CD14-positive monocyte (primary cell): ENCODE measurements at regions not wholly inside any gene's neighbourhood (a gene's known extent, or its start where the extent isn't known, plus 50 kb on each side); places are given as distances from the start of the nearest gene placed in this dataset.

Source experiments
- DNase-seq, 3 donors: peaks; one replicate each; pipeline ENCODE4 v3.0.0-alpha.2; 2011 to 2022
- H2AFZ ChIP-seq: 2 replicates; pipeline ENCODE4 v1.6.0; 2012; ENCODE audit warnings: mild to moderate bottlenecking, low read depth, low read length, inconsistent platforms; ENCODE audit not compliant: insufficient read depth, poor library complexity, severe bottlenecking
- H3K27ac ChIP-seq, 2 donors: 1 replicate in 1 of 2; 2 replicates in 1 of 2; pipeline ENCODE4 v1.5.1; 2012 to 2013; ENCODE audit warnings: low read length in 2 of 2, control low read depth in 1 of 2, inconsistent platforms in 1 of 2, low read depth in 1 of 2, mild to moderate bottlenecking in 1 of 2
- H3K27me3 ChIP-seq, 2 donors: one replicate each; pipeline versions ENCODE4 v1.6.0 to v1.6.1; 2011 to 2013; ENCODE audit warnings: low read length in 2 of 2; ENCODE audit not compliant: control insufficient read depth in 2 of 2, insufficient read depth in 2 of 2
- H3K36me3 ChIP-seq, 2 donors: replicated peaks in 1 of 2; 1 replicate in 1 of 2; 2 replicates in 1 of 2; pipeline versions ENCODE4 v1.5.1 to v1.6.1; 2012 to 2013; ENCODE audit warnings: low read length in 2 of 2, control low read depth in 1 of 2, inconsistent platforms in 1 of 2, mild to moderate bottlenecking in 1 of 2; ENCODE audit not compliant: insufficient read depth in 2 of 2, control insufficient read depth in 1 of 2
- H3K4me1 ChIP-seq, 2 donors: 1 replicate in 1 of 2; 2 replicates in 1 of 2; pipeline versions ENCODE4 v1.5.1 to v1.6.1; 2012 to 2013; ENCODE audit warnings: low read length in 2 of 2, control low read depth in 1 of 2, inconsistent platforms in 1 of 2, mild to moderate bottlenecking in 1 of 2, moderate library complexity in 1 of 2; ENCODE audit not compliant: insufficient read depth in 2 of 2, control insufficient read depth in 1 of 2
- H3K4me2 ChIP-seq: replicated peaks from 2 replicates; pipeline ENCODE3; 2012; ENCODE audit warnings: low read length, moderate library complexity, mild to moderate bottlenecking; ENCODE audit not compliant: poor library complexity, severe bottlenecking; ENCODE audit errors: extremely low read depth
- H3K4me3 ChIP-seq, 3 experiments: fragments of 200-600 bp in 1 of 3; sonication (generic) in 1 of 3; replicated peaks in 1 of 3; 1 replicate in 2 of 3; 2 replicates in 1 of 3; pipeline ENCODE4 v1.5.1; 2011 to 2013; ENCODE audit warnings: low read length in 3 of 3, mild to moderate bottlenecking in 3 of 3, control low read depth in 2 of 3, low read depth in 2 of 3, inconsistent platforms in 1 of 3, moderate library complexity in 1 of 3
- H3K79me2 ChIP-seq: 2 replicates; pipeline ENCODE4 v1.6.0; 2012; ENCODE audit warnings: mild to moderate bottlenecking, control low read depth, inconsistent platforms, low read length, moderate library complexity; ENCODE audit not compliant: insufficient read depth
- H3K9ac ChIP-seq: 2 replicates; pipeline ENCODE4 v1.6.0; 2017; ENCODE audit warnings: low read length, mild to moderate bottlenecking; ENCODE audit not compliant: insufficient read depth, poor library complexity, severe bottlenecking
- H3K9me3 ChIP-seq, 2 donors: replicated peaks in 1 of 2; 1 replicate in 1 of 2; 2 replicates in 1 of 2; pipeline versions ENCODE4 v1.5.1 to v1.6.1; 2012 to 2013; ENCODE audit warnings: low read length in 2 of 2, control low read depth in 1 of 2; ENCODE audit not compliant: control insufficient read depth in 1 of 2, insufficient read depth in 1 of 2
- H4K20me1 ChIP-seq: 2 replicates; pipeline ENCODE4 v1.6.0; 2012; ENCODE audit warnings: mild to moderate bottlenecking, low read length, control low read depth, moderate library complexity; ENCODE audit not compliant: insufficient read depth
- H3K27ac Mint-ChIP-seq, 7 donors: one replicate each; pipeline ENCODE4 v1.8.0; 2020; ENCODE audit warnings: mild to moderate bottlenecking in 7 of 7, mixed read lengths in 7 of 7, moderate library complexity in 6 of 7, inconsistent platforms in 2 of 7
- H3K27me3 Mint-ChIP-seq, 3 donors: one replicate each; pipeline ENCODE4 v1.8.0; 2021 to 2022; ENCODE audit warnings: low read depth in 3 of 3, mild to moderate bottlenecking in 3 of 3, mixed read lengths in 3 of 3, moderate library complexity in 3 of 3, inconsistent platforms in 1 of 3
- H3K36me3 Mint-ChIP-seq, 2 donors: one replicate each; pipeline ENCODE4 v1.8.0; 2020; ENCODE audit warnings: mixed read lengths in 2 of 2, inconsistent platforms in 1 of 2, mild to moderate bottlenecking in 1 of 2
- H3K4me1 Mint-ChIP-seq: one replicate; pipeline ENCODE4 v1.8.0; 2020; ENCODE audit warnings: mild to moderate bottlenecking, mixed read lengths
- H3K4me3 Mint-ChIP-seq, 2 donors: one replicate each; pipeline ENCODE4 v1.8.0; 2020; ENCODE audit warnings: mild to moderate bottlenecking in 2 of 2, mixed read lengths in 2 of 2, moderate library complexity in 1 of 2
- H3K9me3 Mint-ChIP-seq, 7 donors: one replicate each; pipeline ENCODE4 v1.8.0; 2020 to 2022; ENCODE audit warnings: mixed read lengths in 7 of 7, mild to moderate bottlenecking in 6 of 7, moderate library complexity in 6 of 7, inconsistent platforms in 2 of 7
- CTCF ChIP-seq: fragments of 200-600 bp; IDR thresholded peaks from one replicate; pipeline ENCODE4 v1.8.0; 2022; ENCODE audit warnings: antibody characterized with exemption, mild to moderate bottlenecking
- WGBS: methylation state at CpG from one replicate; pipeline ENCODE4 v1.1.5; 2013; ENCODE audit warnings: missing lambda C conversion rate; ENCODE audit not compliant: insufficient coverage; 5-methylcytosine and 5-hydroxymethylcytosine counted together
- intact Hi-C, 2 donors: fragments of 100-400 bp; cut with micrococcal nuclease; formaldehyde crosslinking; loops; one replicate each; pipeline versions ENCODE4 v1.15.0 to v1.15.1; 2023

- Histone ChIP-seq H3K4me2 (no peak overlapping the region), H3K9me3 (no peaks in the 10 kb centered on the region), H3K4me3 (no peak overlapping the region), H3K27me3 (peaks cover 0 to 27% of the 10 kb centered on the region in 2 donors), H3K4me1 (no peaks in the 10 kb centered on the region), H2AFZ (no peak overlapping the region), H3K9ac (no peak overlapping the region), H3K36me3 (no peaks in the 10 kb centered on the region), H4K20me1 (no peaks in the 10 kb centered on the region), H3K79me2 (no peaks in the 10 kb centered on the region), H3K27ac (no peak overlapping the region)
- H3K27me3 Mint-ChIP-seq: peaks cover 54 to 70% (median 60%) of the 10 kb centered on the region in 3 donors
- H3K27ac Mint-ChIP-seq: no peak overlapping the region
- peak overlapping the region; percentile 17 to 46 for H3K4me3 Mint-ChIP-seq
- no peak for TF ChIP-seq CTCF
- peaks cover 0 to 6% (median 0%) of the 10 kb centered on the region in 7 donors for H3K9me3 Mint-ChIP-seq
- intact Hi-C loops: no loop called here
- WGBS: 31% methylated on average over 20 of the region's 20 CpGs
- no peaks in the 10 kb centered on the region for H3K36me3 Mint-ChIP-seq
- DNase-seq: no peak
- no peaks in the 10 kb centered on the region for H3K4me1 Mint-ChIP-seq
These were observed 362.6 kb downstream of the TMEM121 start for GRCh38 chr14:105888784-105889665.

GRCh38 chr14:105889666-105890473 is 363.5 kb downstream of the TMEM121 start:
- Mint-ChIP-seq H3K4me3 (no peak overlapping the region), H3K4me1 (no peaks in the 10 kb centered on the region), H3K36me3 (no peaks in the 10 kb centered on the region), H3K27ac (no peak overlapping the region), H3K27me3 (peaks cover 57 to 77% (median 57%) of the 10 kb centered on the region in 3 donors), H3K9me3 (peaks cover 0 to 6% (median 0%) of the 10 kb centered on the region in 7 donors)
- Histone ChIP-seq H3K27ac (no peak overlapping the region), H3K36me3 (no peaks in the 10 kb centered on the region), H3K79me2 (no peaks in the 10 kb centered on the region), H3K27me3 (peaks cover 0 to 30% of the 10 kb centered on the region in 2 donors), H3K4me1 (no peaks in the 10 kb centered on the region), H4K20me1 (no peaks in the 10 kb centered on the region), H3K9me3 (no peaks in the 10 kb centered on the region), H2AFZ (no peak overlapping the region), H3K4me2 (no peak overlapping the region), H3K9ac (no peak overlapping the region), H3K4me3 (no peak overlapping the region)
- no peak for DNase-seq
- intact Hi-C loops: no loop called here
- WGBS: 9% methylated on average over 9 of the region's 10 CpGs
- no peak for TF ChIP-seq CTCF
